ENCODE measurements at regions not wholly inside any gene's neighbourhood (a gene's known extent, or its start where the extent isn't known, plus 50 kb on each side); places are given as distances from the start of the nearest gene placed in this dataset.

DNA sequence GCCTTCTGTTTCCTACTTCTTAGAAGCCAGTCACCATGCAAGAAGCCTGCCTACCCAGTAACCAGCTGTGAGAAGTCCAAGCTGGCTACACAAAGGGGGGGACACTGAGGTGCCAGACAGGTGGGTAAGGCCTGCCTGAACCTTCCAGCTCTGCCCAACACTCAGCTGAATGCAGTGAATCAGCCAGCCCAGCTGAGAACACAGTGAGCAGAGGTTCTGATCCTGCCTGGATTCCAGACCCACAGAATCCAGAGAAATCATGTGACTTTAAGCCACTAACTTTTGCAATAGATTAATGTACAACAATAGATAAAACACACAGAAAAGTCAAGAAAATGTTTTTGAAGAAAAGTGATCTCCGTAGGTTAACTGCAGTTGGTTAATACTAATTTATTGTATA is 151.7 kb downstream of the EFNB2 start:
- DNase-seq (ENCODE audit: low read depth in 2 of 3, low spot score in 1 of 3), result no peak

DNA sequence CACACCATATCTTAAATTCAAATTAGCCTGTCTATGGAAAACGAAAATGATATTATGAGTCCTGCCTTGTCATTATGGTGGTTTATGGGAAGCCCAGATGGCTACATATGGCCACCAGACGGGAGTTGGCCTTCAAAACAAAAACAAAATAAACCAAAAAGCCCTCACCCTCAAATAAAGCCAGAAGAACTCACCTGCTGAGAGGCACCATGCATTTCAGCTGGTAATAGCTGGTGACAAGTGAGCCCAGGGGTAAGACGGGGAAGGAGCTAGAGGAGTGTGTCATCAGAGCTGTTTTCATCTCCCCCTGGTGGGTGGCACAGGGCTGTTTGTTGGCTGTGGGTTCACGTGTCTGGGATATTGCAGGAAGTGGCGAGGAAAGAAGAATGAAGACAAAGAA is 152.9 kb downstream of the EFNB2 start:
- no peak for DNase-seq (ENCODE audit: low read depth in 2 of 3, low spot score in 1 of 3)

DNA sequence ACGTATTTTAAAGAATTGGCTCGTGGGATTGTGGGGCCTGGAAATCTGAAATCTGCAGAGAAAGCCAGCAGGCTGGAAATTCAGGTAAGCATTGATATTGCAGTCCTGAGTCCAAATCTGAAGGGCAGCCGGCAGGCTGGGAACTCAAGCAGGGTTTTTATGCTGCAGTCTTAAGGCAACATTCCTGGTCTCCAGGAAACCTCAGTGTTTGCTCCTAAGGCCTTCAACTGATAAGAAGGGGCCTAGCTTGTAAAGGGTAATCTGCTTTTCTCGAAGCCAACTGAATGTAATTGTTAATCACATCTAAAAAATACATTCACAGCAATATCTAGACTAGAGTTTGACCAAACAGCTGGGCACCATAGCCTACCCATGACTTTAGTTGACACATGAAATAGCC is 154.4 kb downstream of the EFNB2 start:
- no peak for DNase-seq (ENCODE audit: low read depth in 2 of 3, low spot score in 1 of 3)

DNA sequence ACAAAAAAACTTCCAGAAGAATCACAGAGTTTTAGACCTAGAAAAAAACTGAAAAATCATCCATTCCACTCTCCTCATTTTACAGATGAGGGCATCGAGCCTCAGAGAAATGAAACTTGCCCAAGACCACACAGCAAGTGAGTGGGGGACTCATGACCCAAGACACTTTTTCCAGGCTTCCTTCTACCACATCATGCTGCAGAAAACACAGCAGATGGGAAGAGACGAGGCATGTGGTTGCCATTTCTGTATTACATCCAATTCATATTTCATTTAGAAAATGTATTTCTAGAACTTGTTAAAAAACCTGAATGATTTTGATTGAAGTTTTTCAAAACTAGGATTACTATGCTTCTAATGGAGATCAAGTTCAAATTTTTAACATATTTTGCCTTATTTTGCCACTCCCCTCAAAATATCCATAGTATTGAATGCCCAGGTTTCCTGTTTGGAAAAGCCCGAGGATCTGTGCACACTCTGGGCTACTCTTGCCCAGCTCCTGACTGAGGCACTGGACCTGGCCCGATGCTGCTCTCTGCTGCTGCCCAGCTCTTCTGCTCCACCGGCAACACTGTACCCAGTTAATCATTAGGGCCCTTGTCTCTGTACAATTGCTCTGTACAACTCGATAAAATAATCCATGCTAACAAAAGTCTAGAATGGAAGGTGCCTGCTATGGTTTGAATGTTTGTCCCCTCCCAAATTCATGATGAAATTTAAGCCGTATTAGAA is 157.4 kb downstream of the EFNB2 start:
- DNase-seq (ENCODE audit: low read depth in 2 of 3, low spot score in 1 of 3), result no peak

DNA sequence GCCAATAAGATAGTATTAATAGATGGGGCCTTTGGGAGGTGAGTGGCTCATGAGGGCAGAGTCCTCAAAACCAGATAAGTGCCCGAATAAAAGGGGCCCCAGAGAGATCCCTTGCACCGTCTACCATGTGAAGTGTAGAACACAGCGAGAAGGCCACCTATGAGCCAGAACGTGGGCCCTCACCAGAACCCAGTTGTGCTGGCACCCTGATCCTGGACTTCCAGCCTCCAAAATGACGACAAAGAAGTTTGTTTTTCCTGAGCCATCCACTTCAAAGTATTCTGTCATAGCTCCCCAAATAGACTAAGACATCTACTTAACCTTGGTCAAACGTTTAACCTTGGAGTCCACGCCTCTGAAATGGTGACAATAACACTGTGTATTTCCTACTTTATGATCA is 158.1 kb downstream of the EFNB2 start:
- no peak for DNase-seq (ENCODE audit: low read depth in 2 of 3, low spot score in 1 of 3)

DNA sequence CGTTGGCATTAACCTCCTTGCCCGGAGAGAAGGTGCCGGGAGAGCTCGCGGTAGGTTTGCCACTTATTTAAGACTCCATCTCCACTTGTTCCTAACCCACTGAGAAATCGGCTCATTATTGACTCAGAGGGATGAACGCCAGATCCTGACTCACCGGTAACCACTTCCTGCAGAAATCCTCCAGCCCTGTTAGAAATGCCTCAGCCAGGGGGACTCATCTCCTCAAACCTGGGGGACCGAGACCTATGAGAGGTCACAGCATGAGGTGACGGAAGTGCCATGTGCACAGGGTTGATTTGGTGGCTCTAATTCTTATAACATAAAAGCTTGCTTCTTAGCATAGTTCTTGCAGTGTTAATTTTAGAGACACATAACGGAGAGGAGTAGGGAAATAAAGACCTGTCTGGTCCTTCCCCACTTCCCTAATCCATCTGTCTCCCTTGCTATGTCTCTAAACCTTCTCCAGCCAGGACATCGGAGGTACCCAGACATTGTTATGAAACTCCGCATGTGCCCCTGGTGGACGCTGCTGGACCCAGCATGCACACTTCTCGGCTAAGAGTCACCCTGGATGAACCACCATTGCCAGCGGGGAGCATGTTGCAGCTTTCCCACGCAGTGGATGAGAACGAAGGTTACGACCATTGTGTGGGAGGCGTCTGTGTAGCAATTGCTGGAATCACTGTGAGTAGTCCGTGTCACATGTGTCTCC is 158.9 kb downstream of the EFNB2 start:
- no peak for DNase-seq (ENCODE audit: low read depth in 2 of 3, low spot score in 1 of 3)

DNA sequence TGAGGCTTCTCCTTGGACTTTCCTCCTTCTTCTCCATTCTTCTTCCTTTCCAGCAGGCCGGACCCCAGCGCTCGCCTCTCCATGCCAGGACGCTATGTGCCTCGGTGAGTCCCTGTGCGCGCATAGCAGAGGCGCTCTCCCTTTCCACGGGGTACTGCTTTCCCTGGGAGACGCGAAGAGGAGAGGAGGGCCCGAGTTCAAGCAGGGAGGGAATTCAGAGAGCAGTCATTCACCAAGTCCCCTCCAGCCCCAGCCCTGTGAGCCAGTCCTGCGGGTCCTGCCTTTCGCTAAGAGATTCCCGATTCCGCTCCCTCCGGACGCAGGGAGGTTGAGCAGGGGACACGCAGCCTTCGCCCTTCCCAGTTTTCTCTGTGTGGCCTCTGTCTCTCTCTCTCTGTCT is 160.4 kb downstream of the EFNB2 start:
- DNase-seq (ENCODE audit: low read depth in 2 of 3, low spot score in 1 of 3), result no peak

DNA sequence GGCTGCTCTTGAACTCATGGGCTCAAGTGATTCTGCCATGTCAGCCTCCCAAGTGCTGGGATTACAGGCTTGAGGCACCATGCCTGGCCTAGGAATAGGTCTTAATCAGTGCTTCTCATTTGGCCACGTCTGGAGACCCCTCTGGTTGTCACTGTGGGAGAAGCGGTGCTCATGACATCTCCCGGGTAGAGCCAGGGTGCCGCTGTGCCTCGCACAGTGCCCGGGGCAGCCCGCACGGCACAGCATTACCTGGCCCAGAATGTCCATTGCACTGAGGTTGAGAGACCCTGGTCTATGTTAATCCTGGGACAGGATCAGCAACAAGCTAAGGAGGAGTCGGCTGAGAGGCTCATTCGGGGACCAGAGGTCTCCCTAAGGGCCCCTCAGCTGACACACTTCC is 160.8 kb downstream of the EFNB2 start:
- no peak for DNase-seq (ENCODE audit: low read depth in 2 of 3, low spot score in 1 of 3)

DNA sequence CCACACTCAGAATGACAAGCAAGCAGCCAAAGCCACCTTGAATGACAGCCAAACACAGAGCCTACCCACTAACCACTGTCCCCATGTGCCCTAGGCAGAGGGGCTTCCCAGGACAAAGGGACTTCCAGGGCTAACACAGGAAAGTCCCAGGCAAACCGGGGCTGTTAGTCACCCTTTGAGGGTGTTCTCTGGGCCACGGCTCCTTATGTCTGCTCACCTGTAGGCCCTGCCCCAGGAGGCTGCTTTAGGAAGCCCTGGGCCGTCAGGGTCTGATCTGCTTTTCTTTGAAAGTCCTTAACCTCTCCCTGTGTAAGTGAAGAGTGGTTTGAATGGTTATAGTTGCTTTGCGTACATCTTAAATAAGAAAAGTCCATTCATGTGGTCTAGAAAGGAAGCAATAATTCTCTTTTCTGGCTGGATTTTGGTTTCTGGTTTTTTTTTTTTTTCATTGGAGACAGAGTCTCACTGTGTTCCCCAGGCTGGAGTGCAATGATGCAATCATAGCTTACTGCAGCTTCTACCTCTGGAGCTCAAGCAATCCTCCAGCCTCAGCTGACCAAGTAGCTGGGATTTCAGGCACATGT is 161.4 kb downstream of the EFNB2 start:
- DNase-seq (ENCODE audit: low read depth in 2 of 3, low spot score in 1 of 3), result no peak

DNA sequence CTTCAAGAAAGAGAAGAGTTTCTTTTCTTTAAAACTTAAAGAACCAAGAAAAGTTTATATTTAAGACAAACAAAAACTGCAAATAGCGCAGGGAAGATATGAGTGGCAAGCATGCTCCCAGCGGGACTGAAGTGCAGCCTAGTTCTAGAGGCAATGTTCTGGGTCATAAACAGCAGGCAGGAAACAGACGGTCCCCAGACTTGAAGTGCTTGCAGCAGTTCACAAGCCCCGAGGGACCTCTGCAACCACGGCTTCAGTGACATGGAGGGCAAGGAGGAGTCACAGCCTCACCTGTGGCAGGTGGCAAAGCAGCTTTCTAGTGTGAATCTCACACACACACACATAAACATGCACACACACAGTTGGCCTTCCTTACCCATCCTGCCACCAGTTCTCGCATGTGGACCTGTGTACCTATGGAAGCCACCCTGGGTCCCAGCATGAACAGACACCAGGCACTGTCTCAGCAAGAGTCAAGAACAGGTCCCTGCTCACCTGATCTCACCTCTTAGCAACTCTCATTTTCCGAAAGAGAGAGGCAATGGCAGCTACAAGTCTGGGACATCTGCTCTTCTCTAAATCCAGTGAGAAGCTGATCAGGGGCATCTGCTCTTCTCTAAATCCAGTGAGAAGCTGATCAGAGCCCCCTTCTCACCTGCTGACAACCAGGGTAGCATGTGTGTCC is 162.0 kb downstream of the EFNB2 start:
- DNase-seq (ENCODE audit: low read depth in 2 of 3, low spot score in 1 of 3), result no peak

DNA sequence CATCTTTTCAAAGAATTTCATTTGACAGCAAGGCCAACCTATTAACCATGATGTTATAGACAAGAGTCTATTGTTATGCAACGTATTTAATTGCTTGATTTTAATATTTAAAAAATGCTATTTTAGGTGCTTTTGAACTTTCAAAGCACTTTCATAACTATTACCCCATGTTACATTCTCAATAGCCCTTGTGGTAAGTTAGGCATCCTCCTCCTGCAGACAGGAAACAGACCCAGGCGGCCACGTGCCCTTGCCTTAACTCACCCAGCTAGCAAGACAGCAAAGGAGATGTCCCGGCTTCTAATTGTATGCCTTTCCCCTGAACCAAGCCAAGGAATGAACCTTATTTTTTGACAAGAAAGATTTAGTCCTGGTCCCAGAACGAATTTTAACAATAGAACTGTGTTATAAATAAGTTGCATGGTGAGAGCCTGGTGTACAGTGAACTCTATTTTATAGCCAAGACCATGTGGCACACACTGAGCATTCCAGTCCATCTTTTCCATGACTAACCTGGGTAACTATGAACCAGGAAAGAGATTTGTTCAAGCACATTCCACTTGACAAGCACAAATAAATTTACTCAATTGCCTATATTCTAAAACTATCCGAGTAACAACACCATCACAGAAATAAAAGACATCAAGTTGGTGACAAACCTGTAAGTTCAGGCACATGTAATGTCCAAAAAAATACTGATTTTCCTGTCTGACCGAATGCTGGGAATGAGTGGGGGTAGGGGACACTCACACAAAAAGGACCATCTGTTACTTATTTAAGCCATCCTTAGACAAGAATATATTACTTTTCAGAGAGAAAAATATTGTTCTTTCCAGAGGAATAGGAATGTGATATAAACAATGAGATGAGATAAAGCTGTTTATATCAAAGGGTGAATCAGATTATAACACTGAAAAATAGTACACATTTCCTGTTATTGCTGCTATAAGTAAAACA is 163.0 kb downstream of the EFNB2 start:
- DNase-seq (ENCODE audit: low read depth in 2 of 3, low spot score in 1 of 3), result no peak

DNA sequence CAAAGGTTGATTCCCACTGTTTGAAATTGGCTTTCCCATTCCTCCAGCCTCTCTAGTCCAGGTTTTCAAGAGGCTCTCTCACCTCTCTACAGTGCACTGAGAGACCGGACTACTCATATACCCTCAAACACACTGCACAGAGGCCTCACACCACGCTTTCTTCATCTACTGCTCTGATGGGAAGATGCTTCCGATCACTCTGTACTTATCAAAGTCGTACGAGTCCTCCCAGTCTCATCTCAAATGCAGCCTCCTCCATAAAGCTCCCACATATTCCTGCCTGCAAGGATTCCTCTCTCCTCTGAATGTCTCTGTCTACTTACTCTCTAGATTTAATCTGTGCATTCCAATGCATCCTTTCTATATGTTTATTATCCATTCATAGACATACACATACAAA is 164.4 kb downstream of the EFNB2 start:
- DNase-seq (ENCODE audit: low read depth in 2 of 3, low spot score in 1 of 3), result no peak

DNA sequence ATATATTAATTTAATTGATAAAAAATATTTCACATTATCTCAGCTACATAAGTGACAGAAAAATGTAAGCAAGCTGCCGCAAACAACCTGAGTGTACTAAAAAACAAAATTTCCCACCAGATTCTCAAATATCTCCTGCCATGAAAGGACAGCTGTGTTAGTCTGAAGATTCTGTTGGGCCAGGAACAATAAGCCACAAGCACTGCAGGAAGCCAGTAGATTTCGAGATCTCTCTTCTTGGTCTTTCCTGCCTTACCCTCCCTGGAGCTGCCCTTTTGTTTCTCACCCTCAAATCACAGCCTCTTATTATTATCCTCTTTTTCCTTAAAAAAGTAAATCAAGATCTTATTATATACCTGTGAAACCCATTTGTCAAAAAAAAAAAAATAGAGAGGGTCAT is 165.6 kb downstream of the EFNB2 start:
- no peak for DNase-seq (ENCODE audit: low read depth in 2 of 3, low spot score in 1 of 3)

DNA sequence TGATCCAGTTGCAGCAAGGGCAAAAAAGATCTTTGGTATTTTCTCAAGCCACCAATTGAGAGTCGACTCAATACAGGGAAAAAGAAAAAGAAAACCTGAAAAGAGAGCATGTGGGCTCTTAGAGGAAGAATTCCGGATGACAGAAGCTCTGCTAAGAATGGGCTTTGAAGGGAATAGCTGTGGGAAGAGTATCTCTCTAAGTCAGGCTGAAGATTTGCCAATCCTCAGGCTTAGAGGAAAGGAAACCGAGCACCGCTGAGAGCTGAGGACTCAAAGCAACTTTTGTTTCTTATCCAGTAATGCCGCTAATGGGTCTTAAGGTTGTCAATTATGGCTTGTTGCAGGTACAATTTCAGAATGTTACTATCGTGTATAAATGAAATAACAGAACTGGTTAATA is 166.4 kb downstream of the EFNB2 start:
- DNase-seq (ENCODE audit: low read depth in 2 of 3, low spot score in 1 of 3), result no peak

DNA sequence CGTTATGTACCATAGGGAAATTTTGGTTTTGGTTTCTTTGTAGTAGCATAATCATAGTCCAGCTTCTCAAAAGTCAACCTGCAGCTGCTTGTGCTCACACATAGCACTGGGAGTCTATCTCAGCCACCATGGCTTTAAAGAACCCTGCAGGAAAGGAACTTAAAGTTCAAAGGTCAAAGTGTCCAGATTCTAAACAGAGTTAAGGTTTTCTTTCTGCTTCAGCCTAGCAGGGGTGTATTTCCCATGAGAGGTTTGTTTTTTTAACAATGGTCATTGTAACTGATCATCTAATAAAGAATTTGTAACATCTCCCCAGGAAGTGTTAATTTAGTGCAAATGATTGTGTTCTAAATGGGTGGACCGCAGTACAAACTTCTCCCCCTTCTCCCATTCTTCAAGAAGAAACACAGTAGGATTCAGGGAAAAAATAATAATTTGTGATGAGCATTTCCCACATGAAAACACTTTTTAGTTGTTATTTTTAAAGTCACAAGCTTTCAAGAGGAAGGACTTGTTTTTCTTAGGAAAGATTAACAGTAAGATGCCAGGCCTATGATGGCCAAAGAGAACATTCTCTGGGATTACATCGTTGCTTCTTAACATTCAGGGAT is 168.0 kb downstream of the EFNB2 start:
- no peak for DNase-seq (ENCODE audit: low read depth in 2 of 3, low spot score in 1 of 3)

DNA sequence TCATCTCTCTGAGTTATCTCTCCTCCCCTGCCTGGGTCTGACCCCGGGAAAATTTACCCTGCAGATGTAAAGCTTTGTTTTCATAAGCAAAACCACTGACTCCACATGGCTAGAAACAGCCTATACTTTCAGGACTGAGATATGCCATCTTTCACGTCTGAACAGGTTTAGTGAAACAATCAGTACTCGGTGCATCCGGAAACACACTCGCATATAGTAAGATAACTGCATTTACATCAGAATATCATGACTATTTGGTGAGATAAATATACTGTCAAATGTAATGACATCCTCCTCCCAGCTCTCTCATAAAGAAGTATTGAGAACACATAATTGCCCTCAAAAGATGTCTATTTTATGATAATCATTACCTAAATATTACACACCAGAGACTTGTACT is 172.8 kb downstream of the EFNB2 start:
- no peak for DNase-seq (ENCODE audit: low read depth in 2 of 3, low spot score in 1 of 3)

DNA sequence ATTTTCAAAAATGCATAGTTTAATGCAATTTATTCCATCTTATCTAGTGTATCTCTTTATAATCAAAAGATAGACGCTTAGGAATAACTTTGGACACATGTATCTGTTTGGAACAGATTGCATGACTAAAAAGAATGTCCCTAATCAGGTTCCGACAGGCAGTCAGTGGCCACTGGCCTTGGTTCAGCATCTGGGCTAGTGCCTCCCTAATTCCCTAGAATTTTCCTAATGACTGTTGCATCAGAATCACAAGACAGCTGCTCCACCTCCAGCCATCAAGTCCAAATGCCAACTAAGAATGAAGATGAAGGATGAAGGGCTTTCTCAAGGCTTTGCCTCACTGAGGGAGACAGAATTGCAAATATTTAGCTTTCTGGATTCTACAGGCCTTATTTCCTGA is 173.8 kb downstream of the EFNB2 start:
- no peak for DNase-seq (ENCODE audit: low read depth in 2 of 3, low spot score in 1 of 3)

DNA sequence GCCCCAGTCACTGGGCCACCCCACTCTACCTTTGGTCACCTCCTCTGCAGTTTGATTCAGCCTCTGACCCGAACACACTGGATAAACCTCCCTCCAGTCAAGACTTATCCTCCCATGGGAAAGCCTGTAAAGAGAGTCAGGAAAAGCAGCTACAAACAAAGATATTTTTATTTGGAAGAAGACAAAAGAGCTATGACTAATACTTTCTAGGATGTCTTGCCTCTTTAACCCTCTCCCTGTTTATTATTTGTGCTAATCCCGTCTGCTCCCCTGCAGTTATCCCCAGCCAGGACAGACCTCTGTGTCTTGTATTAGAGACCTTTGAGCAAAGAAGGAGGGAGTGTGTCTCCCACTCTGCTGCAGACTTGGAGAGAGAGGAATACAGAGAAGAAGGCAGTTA is 178.3 kb downstream of the EFNB2 start:
- DNase-seq (ENCODE audit: low read depth in 2 of 3, low spot score in 1 of 3), result no peak

DNA sequence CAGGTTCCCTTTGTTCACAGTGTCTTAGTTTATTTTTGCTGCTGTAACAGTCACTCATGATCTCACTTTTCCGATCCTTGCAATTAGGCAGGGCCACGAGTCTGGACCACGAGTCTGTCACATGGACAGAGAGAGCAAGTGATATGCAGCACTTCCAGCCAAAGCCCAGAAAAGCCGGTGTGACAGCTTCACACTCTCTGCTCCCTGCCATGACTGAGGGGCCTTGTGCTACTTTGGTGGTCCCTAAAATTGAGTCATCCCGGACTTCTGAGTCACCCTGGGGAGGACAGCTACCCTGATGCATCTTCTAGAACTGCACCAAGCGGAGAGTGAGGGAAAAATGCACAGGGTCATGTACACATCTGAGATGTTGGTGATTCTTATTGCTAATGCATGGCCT is 179.6 kb downstream of the EFNB2 start:
- no peak for DNase-seq (ENCODE audit: low read depth in 2 of 3, low spot score in 1 of 3)

DNA sequence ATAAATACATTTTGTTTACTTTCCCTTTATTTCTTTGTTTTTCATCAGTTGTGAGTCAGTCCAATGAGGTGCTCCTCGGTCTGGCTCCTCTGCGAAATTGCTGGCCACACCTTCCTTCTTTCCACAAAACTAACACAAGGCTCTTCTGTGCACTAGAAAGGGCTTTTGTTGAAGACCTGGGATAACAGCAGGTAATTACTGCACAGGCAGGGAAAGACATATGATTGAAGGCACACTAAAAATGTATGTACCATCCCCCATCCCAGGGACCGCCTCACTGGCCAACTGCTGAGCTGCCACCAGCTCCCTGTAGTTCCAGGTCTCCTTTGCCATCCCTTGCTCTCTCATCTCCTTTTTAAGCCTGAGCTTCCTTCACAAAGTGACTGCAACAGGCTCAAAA is 180.5 kb downstream of the EFNB2 start:
- DNase-seq (ENCODE audit: low read depth in 2 of 3, low spot score in 1 of 3), result no peak

DNA sequence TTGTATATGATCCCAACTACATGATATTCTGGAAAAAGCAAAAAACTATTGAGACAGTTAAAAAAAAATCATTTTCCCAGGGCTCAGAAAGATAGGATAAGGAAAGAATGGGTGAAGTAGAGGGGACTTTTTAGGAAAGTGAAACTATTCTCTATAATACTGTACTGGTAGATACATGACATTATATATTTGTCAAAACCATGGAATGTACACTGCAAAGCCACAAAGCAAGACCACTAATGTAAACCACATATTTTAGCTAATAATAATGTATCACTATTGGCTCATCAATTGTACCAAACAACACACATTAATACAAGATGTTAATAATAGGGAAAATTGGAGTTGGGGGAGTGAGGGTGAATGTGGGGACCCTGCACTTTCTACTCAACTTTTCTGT is 182.6 kb downstream of the EFNB2 start:
- no peak for DNase-seq (ENCODE audit: low read depth in 2 of 3, low spot score in 1 of 3)
